ENCODE measurements at regions not wholly inside any gene's neighbourhood (a gene's known extent, or its start where the extent isn't known, plus 50 kb on each side); places are given as distances from the start of the nearest gene placed in this dataset.

GRCh38 chr9:106414042-106414441 is 448.9 kb upstream of the ZNF462 start:
- TF ChIP-seq BACH2 (CRISPR knock-in tag; IDR thresholded peaks at IDR 0.05; ENCODE audit: borderline replicate concordance) (no peak), ZFP3 (CRISPR knock-in tag; IDR thresholded peaks at IDR 0.05) (no peak), ARNTL (CRISPR knock-in tag; IDR thresholded peaks at IDR 0.05; ENCODE audit: borderline replicate concordance, low read depth) (no peak), CREB5 (CRISPR knock-in tag; IDR thresholded peaks at IDR 0.05; ENCODE audit: low read depth) (no peak), GLIS3 (CRISPR knock-in tag; IDR thresholded peaks at IDR 0.05) (no peak), ZNF70 (CRISPR knock-in tag; IDR thresholded peaks at IDR 0.05) (no peak), ISL1 (CRISPR knock-in tag; IDR thresholded peaks at IDR 0.05) (no peak), ZC3H10 (CRISPR knock-in tag; IDR thresholded peaks at IDR 0.05) (no peak), TCF4 (CRISPR knock-in tag; IDR thresholded peaks at IDR 0.05; ENCODE audit: borderline replicate concordance) (no peak)
